ENCODE measurements at regions not wholly inside any gene's neighbourhood (a gene's known extent, or its start where the extent isn't known, plus 50 kb on each side); places are given as distances from the start of the nearest gene placed in this dataset.

GRCh38 chr19:30671367-30671619, 299.1 kb downstream of the ZNF536 start:
- peaks cover 12% of the 10 kb centered on the region for H3K27me3 Mint-ChIP-seq (ENCODE audit: low read depth)
- Histone ChIP-seq H3K18ac (ENCODE audit: insufficient read length, low read depth, low read length) (no peak overlapping the region), H2BK12ac (ENCODE audit: insufficient read length, low read depth, low read length) (no peak overlapping the region), H3K4me2 (ENCODE audit: insufficient read depth, insufficient read length, low read length) (no peak overlapping the region), H2BK15ac (ENCODE audit: low read depth, low read length) (no peak overlapping the region), H3K23ac (ENCODE audit: insufficient read length, low read depth, low read length) (no peak overlapping the region), H3K4me1 (ENCODE audit: insufficient read depth, low read length) (no peaks in the 10 kb centered on the region), H4K20me1 (ENCODE audit: control insufficient read depth, insufficient read depth, insufficient read length) (no peaks in the 10 kb centered on the region), H3K79me2 (ENCODE audit: insufficient read depth, low read length) (no peaks in the 10 kb centered on the region), H2AFZ (ENCODE audit: low read length) (no peak overlapping the region), H3K27me3 (ENCODE audit: insufficient read depth, low read length) (no peaks in the 10 kb centered on the region), H3K4ac (ENCODE audit: low read depth, low read length) (no peak overlapping the region), H4K5ac (ENCODE audit: insufficient read length, low read depth, low read length) (no peak overlapping the region), H3T11ph (ENCODE audit: low read length) (no peak overlapping the region), H4K8ac (replicated peaks; ENCODE audit: insufficient read length, low read depth, low read length) (no peak overlapping the region), H3K79me1 (ENCODE audit: insufficient read depth, low read depth, low read length, poor library complexity, severe bottlenecking) (no peaks in the 10 kb centered on the region), H2BK5ac (ENCODE audit: insufficient read length, low read length) (no peak overlapping the region), H4K91ac (ENCODE audit: insufficient read length, low read depth, low read length) (no peak overlapping the region), H3K23me2 (ENCODE audit: insufficient read length, low read depth, low read length, poor library complexity, severe bottlenecking) (no peaks in the 10 kb centered on the region), H3K9me3 (ENCODE audit: control insufficient read depth, low read depth, low read length) (no peaks in the 10 kb centered on the region), H3K27ac (ENCODE audit: insufficient read length, low read depth, low read length) (no peak overlapping the region), H3K56ac (ENCODE audit: insufficient read length, low read depth, low read length) (no peak overlapping the region), H2AK5ac (ENCODE audit: insufficient read length, low read length) (no peak overlapping the region), H2BK120ac (ENCODE audit: low read depth, low read length, poor library complexity, severe bottlenecking) (no peak overlapping the region), H3K9ac (ENCODE audit: extremely low read depth, insufficient read length, low read length) (no peak overlapping the region), H2BK20ac (ENCODE audit: low read depth, low read length, poor library complexity, severe bottlenecking) (no peak overlapping the region), H3K14ac (ENCODE audit: insufficient read depth, low read length) (no peak overlapping the region)
- H3K9me3 Mint-ChIP-seq, result no peaks in the 10 kb centered on the region; a peak in 1 of 5 replicates
- WGBS (ENCODE audit: extremely low coverage, insufficient read length, low lambda C conversion rate), result no CpG with 5 or more reads among the region's 3 CpGs
- TF ChIP-seq CTCF (conservative IDR thresholded peaks at IDR 0.05), result no peak
- H3K4me1 Mint-ChIP-seq, result peaks cover 7 to 10% of the 10 kb centered on the region in 2 experiments
- DNase-seq, result no peak
- no peaks in the 10 kb centered on the region for H3K36me3 Mint-ChIP-seq (ENCODE audit: insufficient read depth in 1 of 3, low read depth in 3 of 3)
- peak overlapping the region in 1 of 3 experiments; percentile 98; a peak in 1 of 7 replicates for H3K27ac Mint-ChIP-seq
- no peak overlapping the region for H3K4me3 Mint-ChIP-seq

Measured in H9 (cell line).